GM18517 (cell line): ENCODE measurements at regions not wholly inside any gene's neighbourhood (a gene's known extent, or its start where the extent isn't known, plus 50 kb on each side); places are given as distances from the start of the nearest gene placed in this dataset.
"Not testable (repeated sequence)": the region's sequence is repeated elsewhere in the genome, so short reads cannot be mapped to it uniquely, and the experiment has no call there.

Source experiments
- ATAC-seq: cut with Tn5 transposase; IDR thresholded peaks from one replicate; pipeline ENCODE4 v1.9.1; 2021; ENCODE audit warnings: mild to moderate bottlenecking, moderate library complexity; ENCODE audit not compliant: unreplicated experiment

DNA sequence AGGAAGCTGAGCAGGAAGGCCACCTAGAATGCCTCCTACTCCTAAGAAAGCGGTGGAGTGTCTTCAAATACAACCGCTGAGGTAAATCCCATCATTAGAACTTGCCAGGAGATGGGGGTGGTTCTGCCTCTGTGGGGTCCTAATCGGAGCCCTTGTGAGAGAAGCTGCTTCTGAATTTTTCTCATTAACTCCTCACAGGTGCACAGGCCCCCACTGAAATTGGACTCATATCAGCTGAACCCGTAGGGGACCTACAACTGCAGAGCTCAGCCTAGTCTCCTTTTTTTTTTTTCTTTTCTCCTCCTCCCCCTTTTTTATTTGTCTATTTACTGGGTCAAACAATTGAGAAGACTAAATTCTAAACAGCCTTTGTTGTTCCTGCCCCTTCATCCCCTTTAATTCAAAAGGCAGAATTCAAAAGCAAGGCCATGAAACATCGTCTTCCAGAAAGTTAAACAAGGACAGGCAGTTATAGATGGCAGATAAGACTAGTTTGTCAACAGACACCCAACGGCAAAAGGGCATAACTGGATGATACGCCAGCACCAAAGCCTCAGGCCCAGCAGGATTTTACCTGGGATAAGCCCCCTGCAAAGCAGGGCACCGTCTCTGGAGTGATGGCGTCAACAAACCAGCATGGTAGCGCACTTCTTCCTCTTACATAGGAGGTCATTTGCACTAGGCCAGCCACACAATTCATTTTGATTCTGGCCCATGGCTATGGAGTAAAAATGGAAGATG lies 213.7 kb upstream of the HES1 start:
- no peak for ATAC-seq

DNA sequence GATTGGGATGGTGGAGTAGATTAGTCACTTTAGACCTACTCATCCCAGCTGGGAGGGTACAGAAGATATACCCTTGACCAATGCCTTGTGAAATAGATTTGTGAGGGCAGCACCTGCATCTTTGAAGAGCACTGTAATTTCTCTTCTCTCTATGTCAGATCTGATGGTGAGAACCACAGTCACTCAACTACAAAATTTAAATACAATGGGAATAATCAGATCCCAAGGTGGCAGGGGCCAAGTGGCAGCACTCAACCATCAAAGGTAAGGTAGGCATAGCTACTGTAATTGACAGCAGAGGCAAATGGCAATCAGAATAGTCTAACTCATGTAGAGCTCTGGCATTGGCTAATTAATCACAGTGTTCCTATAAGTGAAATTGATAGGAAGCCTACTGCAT lies 212.0 kb upstream of the HES1 start:
- ATAC-seq = not testable (repeated sequence)

DNA sequence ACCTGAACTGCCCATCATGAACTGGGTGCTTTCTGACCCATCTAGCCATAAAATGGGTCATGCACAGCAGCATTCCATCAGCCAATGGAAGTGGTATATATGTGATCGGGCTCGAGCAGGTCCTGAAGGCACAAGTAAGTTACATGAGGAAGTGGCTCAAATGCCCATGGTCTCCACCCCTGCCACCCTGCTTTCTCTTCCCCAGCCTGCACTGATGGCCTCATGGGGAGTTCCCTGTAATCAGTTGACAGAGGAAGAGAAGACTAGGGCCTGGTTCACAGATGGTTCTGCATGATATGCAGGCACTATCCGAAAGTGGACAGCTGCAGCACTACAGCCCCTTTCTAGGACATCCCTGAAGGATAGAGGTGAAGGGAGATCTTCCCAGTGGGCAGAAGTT lies 209.9 kb upstream of the HES1 start:
- not testable (repeated sequence) for ATAC-seq

DNA sequence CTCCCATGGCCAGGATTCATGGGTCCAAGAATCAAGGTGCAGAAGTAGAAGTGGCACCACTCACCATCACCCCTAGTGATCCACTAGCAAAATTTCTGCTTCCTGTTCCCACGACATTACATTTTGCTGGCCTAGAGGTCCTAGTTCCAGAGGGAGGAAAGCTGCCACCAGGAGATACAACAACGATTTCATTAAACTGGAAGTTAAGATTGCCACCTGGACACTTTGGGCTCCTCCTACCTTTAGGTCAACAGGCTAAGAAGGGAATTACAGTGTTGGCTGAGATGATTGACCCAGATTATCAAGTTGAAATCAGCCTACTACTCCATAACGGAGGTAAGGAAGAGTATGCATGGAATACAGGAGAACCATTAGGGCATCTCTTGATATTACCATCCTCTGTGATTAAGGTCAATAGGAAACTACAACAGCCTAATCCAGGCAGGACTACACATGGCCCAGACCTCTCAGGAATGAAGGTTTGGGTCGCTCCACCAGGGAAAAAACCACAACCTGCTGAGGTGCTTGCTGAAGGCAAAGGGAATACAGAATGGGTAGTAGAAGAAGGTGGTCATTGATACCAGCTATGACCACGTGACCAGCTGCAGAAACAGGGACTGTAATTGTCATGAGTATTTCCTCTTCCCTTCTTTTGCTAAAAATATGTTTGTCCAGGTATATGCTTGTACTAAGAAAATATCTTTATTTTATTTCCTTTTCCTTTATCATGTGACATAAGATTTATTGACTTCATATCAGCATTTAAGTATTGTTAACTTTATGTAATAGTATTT lies 208.3 kb upstream of the HES1 start:
- ATAC-seq = not testable (repeated sequence)

DNA sequence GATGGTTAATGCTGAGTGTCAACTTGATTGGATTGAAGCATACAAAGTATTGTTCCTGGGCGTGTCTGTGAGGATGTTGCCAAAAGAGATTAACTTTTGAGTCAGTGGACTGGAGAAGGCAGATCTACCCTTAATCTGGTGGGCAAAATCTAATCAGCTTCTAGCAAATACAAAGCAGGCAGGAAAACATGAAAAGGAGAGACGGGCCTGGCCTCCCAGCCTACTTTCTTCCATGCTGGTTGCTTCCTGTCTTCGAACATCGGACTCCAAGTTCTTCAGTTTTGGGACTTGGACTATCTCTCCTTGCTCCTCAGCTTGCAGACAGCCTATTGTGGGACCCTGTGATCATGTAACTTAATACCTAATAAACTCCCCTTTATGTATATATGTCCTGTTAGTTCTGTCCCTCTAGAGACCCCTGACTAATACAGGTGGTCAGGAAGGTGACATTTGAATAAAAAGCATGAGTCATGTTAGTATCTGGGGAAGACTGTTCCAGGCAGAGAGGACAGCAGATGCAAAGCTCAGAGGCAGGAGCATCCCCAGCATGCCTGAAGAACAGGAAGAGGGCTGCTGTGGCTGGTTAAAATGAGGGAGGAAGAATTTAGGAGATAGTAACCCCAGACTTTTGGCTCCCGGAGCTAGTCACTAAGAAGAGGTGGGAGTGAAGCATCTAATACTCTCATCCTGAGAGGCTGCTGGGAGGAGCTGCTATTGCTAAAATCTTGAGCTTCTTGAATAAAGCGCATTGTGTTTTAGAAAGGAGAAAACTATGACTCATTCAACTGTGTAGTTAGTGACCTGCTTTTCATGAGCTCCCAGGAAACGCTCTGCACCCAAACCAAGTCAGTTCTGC lies 207.4 kb upstream of the HES1 start:
- ATAC-seq = no peak

DNA sequence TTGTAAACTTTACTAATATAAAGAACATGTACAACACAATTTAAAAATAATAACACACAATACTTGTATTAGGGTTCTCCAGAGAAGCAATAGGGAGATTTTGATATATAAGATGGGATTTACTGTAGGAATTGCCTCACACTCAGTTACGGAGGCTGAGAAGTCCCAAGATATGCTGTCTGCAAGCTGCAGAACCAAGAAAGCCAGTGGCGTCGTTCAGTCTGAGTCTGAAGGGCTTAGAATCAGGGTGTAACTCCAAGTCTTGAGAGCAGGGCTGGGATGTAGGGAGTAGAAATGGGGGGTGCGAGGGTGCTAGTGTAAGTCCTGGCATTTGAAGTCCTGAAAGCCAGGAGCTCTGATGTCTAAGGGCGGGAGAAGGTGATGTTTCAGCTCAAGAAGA lies 206.6 kb upstream of the HES1 start:
- no peak for ATAC-seq

DNA sequence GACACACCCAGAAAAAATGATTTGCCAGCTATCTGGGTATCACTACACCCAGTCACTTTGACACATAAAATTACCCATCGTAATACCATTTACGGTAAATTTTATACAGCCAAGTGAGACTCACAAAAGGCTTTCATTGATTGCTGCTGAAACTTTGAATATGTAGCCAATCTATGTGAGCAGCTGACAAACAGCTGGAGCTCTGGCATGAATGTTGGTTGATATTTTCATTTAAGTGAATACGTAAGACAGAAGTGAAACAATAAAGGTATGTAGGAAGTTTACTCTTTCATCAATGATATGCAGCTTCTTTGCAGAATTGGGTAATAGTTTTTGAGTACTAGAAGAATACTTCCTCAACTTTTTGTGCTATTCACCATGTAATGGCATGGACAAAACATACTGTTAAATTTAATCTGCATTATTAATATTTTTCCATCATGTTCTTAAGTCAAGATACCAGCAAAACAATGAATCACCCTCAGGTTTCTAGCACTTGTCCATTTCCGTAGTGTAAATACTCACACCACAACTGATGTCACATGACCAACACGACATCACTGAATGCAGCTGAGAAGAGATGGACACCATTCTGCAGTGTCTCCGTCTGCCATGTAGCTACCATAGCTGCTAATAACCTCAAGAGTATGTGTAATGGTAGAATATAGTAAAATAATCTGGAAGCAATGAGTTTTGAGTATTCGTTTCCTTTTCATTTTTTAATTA lies 205.9 kb upstream of the HES1 start:
- ATAC-seq = no peak

DNA sequence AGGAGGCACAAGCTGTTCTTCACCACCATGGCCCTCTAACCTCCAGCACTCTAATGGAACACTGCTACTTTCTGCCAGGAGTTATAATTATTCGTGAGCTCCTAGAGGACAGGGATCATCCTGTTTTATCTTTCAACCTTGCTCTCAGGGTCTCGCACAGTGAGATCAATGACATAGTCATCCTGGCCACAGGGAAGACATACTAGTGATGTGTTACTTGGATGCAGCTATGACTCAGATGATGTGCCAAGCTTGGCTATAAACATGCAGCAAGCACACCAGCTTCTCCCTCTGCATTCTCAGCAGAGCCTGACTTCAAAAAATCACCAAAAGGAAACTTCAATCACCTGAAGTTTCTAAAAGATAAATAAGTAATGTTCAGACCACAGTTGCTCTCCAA lies 203.8 kb upstream of the HES1 start:
- no peak for ATAC-seq

DNA sequence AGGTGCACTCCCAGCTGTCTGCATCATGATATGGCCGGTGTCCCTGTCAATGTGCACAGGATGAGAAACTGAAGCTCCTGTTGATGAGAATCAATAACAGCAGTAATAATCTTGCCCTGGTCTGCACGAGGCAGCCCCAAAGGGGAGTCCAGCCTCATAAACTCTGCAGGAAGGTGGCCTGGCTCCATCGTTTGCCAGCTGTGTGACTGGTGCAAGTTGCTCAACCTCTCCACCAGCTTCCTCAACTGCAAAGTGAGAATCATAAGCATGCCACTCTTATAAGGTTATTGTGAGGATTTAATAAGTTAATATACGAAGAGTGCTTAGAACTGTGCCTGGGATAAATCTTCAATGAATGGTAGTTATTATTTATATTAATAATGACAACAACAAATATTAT lies 203.4 kb upstream of the HES1 start:
- no peak for ATAC-seq

DNA sequence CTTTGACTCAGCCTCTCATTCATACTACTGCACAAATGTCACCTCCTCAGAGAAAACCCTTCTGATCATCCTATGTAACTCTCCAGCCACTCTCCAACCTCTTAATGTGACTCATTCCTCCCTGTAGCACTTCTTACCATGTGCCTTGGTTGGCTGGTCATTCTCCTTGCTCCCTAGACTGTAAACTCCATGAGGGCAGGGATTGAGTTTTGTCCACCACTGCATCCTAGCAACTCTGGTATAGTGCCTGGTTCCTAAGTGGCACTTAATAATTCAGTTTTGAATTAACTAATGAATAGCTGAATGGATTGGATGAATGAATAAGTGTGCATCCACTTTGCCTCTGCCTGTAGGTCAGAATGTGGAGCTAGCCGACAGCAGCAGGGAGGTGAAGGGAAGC lies 202.5 kb upstream of the HES1 start:
- ATAC-seq = no peak

DNA sequence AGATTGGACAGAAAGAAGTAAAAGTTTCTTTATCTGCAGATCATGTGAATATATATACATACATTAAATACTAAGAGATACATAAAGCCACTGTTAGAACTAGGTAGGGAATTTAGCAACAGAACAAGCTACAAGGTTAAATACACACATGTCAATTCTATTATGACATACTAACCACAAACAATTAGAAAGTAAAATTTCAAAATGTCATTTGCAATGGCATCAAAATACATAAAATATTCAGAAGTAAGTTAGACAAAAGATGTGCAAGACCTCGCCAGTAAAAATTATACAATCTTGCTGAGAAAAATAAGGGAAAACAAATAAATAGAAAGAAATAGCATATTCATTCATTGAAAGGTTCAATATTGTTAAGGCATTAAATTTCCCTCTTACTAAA lies 200.0 kb upstream of the HES1 start:
- ATAC-seq = no peak

DNA sequence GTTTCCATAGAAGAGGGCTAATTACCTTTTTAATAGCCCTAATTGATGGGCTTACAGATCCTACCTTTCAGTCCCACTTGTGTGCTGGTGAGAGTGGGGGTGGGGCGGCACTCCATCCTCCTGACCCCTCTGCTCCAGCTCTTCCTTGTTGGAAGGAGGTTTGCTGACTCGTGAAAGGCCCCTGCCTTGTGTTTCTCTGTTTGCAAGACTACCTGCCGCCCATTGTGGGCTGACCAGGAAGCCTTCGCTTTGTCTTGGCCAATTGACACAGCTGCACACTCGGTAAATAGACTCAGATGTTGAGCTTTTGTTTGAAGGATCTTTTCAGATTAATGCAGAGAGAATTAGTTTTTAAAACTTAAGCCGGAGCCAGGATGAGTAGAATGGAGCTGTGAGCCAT lies 197.3 kb upstream of the HES1 start:
- no peak for ATAC-seq

DNA sequence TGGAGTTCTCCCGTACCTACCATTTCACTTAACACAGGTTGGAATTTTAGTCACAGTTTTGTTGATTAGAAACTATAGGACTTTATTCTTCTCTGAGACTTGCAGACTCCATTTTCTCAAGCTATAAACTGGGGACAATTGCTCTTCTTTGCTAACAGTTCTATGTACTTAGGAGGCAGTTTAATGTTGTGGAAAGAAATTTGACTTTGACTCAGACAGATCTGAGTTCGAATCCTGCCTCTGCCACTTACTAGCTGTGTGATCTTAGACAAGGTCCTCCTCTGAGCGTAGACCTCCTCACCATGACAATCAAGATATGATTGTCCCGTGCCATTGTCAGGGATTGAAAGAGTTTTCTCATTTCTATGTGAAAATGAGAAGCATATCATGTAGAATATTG lies 196.4 kb upstream of the HES1 start:
- ATAC-seq = no peak

DNA sequence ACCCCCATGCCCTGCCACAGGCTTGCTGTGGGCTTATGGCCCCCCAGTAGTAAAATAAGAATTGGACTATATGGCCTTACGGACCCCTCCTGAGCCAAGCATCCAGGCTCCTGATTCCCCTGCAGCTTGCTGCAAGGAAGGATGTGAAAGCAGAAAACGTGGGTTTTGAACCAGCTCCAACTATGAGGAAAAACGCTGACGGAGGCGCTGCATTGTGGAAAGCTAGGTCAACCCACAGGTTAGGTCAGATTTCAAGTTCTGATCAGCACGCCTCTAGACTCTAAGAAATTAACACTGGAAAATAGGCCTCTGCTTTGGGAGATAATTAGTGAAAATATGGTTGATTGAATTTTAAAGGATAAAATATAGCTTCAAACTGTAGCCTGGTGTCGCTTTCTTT lies 195.4 kb upstream of the HES1 start:
- no peak for ATAC-seq

DNA sequence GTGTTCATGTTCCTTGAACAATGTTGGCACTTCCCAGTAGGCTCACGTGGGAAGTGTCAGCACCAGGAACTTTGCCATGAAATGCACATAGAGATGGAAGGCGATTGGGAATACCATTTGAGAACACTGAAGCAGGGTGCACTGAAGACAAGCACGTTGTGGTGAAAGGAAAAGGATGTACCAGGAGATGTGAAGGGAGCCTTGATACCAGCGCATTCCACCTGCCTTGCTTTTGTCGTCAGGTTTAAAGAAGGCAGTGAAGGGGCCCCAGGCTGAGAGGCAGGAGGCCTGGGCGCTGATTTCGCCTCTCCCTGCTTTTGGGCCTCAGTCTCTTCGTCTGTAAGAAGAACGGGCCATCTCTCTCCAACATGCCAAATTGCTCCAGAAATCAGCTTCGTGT lies 194.5 kb upstream of the HES1 start:
- no peak for ATAC-seq

DNA sequence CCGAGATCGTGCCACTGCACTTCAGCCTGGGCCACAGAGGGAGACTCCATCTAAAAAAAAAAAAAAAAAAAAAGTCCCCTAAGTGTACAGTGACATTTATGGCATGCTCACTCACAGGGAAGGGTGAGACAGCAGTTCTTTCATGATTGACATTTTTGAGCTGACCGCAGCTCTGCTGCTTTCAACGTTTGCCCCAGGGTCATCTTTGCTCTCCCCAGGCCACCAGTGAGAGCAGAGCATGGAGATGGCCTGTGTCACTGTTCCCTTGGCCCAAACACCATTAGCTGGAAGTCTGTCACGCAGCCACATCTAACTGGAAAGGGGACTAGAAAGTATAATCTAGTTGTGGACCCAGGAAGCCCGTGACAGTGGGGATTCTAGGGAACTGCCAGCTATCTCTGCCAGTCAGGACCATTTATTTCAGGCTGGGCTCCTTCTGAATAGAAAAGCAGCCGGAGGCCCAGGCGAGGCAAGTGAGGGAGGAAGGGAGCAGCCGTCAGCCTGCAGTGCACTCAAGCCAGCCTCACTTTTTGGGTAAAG lies 193.4 kb upstream of the HES1 start:
- no peak for ATAC-seq

DNA sequence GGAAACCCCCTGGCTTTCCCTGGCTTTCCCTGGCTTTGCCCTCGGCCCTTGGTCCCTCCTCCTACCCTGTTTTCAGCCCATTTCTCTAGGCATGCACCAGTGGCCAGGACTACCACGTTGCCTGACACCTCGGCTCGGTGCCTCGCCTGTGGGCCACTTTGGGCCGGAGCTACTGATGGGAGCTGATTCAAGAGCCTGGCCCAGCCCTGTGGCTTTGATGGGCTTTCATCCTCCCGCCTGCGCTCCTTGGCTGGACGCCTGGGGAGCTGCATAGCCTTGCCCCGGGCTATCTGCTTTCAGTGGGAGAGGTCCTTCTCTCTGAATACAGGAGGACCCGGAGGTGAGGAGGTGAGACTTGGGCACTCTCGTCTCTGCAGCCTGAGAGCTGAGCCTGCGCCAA lies 192.7 kb upstream of the HES1 start:
- no peak for ATAC-seq

DNA sequence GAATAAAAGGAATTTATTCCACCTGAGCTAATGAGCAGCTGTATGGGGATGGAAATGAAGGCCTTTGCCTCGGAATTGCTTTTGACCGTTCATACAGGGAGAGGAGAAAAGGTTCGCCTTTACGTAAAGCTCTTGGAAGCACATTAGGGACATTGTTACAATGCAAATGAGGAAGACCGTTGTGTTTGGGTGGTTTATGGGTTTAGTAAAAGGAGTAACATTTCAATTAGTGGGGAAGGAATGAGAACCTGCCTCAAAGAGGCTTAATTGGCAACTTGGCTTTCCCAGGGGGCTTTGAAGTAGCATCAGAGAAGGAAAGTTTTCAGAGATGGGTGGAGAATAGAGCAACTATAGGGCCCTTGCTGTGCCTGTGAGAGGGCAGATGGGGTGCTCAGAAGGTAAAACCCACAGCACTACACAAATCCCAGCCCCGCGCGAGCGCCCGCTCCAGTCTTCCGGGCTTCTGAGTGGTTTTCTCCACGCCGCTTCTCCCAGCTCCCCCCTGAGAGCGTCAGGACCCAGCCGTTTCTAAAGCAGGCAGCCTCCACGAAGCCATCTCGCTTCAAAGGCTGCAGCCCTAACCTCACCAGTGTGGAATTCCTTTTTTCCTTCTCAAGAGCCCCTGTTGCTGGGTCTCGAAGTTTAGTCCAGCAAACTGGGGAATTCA lies 192.0 kb upstream of the HES1 start:
- no peak for ATAC-seq

DNA sequence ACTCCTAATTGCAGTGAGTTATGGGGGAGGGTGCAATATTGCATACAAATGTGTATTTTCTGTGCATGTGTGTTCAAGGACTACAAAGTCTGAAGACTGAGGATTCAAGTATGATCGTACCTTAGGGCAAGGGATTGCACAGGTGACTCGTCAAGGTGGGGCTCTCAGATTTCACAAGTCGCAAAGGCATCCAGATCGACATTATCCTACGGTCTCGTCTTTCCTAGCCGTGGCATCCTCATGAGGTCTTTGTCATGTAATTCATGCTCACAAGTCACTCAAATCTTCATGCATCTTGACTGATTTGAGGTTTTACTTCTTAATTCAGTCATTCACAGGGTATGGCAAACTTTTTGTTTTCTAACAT lies 191.4 kb upstream of the HES1 start:
- no peak for ATAC-seq

DNA sequence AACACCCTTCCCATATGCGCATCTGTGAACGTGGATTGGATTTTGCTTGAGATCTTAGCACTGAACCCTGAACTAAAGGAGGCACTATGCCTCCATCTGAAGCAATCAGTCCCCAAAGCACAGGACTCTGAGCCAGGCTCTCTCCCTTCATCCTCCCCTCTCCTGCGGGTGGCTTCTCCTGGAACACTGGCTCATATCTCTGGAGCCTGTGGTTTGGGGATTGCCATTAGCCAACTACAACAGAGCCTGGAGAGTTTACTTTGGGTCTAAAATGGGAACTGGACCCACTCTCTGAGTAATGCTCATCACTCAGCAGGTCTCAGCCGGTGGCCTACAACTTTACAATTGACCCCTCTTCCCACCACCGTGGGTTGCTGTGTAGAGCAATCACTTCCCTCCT lies 190.8 kb upstream of the HES1 start:
- no peak for ATAC-seq
